ENCODE measurements at regions not wholly inside any gene's neighbourhood (a gene's known extent, or its start where the extent isn't known, plus 50 kb on each side); places are given as distances from the start of the nearest gene placed in this dataset.

DNA sequence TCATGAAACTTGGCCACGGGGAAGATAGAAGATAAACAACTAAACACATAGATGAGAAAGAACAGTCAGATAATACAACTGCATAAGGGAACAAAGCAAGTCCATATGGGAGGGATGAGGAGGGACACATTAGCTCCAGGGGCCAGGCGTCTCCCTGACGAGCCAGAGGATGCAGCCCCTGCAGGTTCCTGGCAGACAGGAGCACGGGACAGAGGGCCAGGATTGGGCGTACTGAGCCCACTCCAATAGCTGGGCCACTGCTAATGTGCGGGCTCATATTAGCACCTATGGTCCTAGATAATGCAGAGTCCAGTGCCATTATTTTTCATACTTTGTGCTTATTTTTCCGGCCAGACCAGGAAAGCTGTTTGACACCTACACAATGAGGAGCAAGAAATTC is 182.9 kb downstream of the ANKRD60 start:
- H3K36me3 Mint-ChIP-seq (ENCODE audit: low read depth), result no peaks in the 10 kb centered on the region
- peaks cover 4% of the 10 kb centered on the region for H3K4me1 Mint-ChIP-seq
- no peak overlapping the region for H3K4me3 Mint-ChIP-seq
- no peaks in the 10 kb centered on the region for H3K27me3 Mint-ChIP-seq (ENCODE audit: insufficient read depth)
- H3K27ac ChIP-seq (ENCODE audit: low read depth, low read length), result no peak overlapping the region
- no peaks in the 10 kb centered on the region for H3K9me3 Mint-ChIP-seq
- no peaks in the 10 kb centered on the region for H3K27me3 ChIP-seq (ENCODE audit: control insufficient read depth, insufficient read depth, low read length, poor library complexity, severe bottlenecking)
- DNase-seq, result no peak
- no peak overlapping the region for H3K9ac ChIP-seq (ENCODE audit: extremely low read depth, low read length, poor library complexity, severe bottlenecking)
- H3K27ac Mint-ChIP-seq, result no peak overlapping the region
- no peaks in the 10 kb centered on the region for H3K4me1 ChIP-seq (ENCODE audit: control insufficient read depth, insufficient read depth, low read length)
- TF ChIP-seq, protein P1, sequence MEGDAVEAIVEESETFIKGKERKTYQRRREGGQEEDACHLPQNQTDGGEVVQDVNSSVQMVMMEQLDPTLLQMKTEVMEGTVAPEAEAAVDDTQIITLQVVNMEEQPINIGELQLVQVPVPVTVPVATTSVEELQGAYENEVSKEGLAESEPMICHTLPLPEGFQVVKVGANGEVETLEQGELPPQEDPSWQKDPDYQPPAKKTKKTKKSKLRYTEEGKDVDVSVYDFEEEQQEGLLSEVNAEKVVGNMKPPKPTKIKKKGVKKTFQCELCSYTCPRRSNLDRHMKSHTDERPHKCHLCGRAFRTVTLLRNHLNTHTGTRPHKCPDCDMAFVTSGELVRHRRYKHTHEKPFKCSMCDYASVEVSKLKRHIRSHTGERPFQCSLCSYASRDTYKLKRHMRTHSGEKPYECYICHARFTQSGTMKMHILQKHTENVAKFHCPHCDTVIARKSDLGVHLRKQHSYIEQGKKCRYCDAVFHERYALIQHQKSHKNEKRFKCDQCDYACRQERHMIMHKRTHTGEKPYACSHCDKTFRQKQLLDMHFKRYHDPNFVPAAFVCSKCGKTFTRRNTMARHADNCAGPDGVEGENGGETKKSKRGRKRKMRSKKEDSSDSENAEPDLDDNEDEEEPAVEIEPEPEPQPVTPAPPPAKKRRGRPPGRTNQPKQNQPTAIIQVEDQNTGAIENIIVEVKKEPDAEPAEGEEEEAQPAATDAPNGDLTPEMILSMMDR (conservative IDR thresholded peaks at IDR 0.05), result no peak
- H3K36me3 ChIP-seq (ENCODE audit: control insufficient read depth, insufficient read depth, low read length), result no peaks in the 10 kb centered on the region
- no peak overlapping the region for H3K4me3 ChIP-seq (ENCODE audit: low read length)
- whole genome bisulfite sequencing, 2 experiments (ENCODE audit: insufficient coverage in 1 of 2, insufficient read length in 1 of 2), result 85 to 87% methylated on average over 6 to 7 of the region's 7 CpGs
- no peaks in the 10 kb centered on the region for H3K9me3 ChIP-seq (ENCODE audit: control insufficient read depth, low read length)

DNA sequence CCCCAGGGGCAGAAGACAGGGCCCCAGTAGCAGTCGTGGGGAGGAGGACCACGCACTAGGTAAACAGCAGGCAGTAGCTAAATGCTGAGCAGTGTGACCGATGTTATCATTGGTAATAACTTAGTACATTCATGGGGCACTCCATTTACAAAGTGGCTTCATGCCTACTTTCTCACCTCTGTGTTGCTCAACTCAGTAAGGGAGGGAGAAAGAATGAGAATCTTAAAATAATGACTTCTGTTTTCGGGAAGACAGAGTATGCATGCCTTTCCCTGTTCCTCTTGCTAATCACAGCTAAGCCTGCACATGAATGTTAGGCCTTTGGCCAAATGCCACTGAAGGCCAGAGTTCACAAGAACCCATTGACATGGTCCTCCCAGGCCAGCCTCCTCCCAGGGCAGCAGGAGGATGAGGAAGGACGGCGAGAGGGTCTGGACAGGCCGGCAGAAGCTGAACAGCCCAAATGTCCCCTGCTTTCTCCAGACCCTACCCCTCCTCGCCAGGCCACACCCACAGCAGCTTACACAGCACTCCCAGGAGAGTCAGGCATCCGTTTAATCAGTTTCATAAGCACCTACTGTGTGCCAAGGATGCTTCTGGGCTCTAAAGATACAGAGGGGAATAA is 183.4 kb downstream of the ANKRD60 start:
- Mint-ChIP-seq H3K36me3 (ENCODE audit: low read depth) (no peaks in the 10 kb centered on the region), H3K27ac (no peak overlapping the region), H3K9me3 (no peaks in the 10 kb centered on the region), H3K27me3 (ENCODE audit: insufficient read depth) (no peaks in the 10 kb centered on the region), H3K4me3 (no peak overlapping the region), H3K4me1 (peaks cover 4% of the 10 kb centered on the region)
- Histone ChIP-seq H3K4me3 (ENCODE audit: low read length) (no peak overlapping the region), H3K4me1 (ENCODE audit: control insufficient read depth, insufficient read depth, low read length) (no peaks in the 10 kb centered on the region), H3K27ac (ENCODE audit: low read depth, low read length) (no peak overlapping the region), H3K9ac (ENCODE audit: extremely low read depth, low read length, poor library complexity, severe bottlenecking) (no peak overlapping the region), H3K9me3 (ENCODE audit: control insufficient read depth, low read length) (no peaks in the 10 kb centered on the region), H3K27me3 (ENCODE audit: control insufficient read depth, insufficient read depth, low read length, poor library complexity, severe bottlenecking) (no peaks in the 10 kb centered on the region), H3K36me3 (ENCODE audit: control insufficient read depth, insufficient read depth, low read length) (no peaks in the 10 kb centered on the region)
- DNase-seq, result no peak
- WGBS, 2 experiments (ENCODE audit: insufficient coverage in 1 of 2, insufficient read length in 1 of 2), result 90 to 96% methylated on average over 3 to 9 of the region's 9 CpGs
- TF ChIP-seq, protein P1 (conservative IDR thresholded peaks at IDR 0.05), result no peak

DNA sequence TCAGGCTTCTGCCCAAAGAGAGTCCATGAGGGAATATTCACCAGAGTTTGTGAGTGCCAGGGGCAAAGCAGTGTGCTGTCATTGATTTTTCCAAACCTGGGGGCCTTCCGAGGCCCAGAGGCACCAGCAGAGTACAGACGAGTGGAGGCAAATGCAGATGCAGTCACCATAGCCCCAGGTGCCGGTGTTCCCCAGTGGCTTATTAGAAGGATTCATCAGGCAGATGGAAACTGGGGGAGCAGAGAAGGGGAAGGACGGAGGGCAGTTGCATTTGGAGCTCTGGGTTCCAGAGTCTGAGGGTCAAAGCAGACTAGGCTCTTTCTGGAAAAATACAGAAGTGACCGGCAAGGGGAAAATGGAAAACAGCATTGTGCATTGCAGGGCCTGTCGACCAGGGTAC is 184.2 kb downstream of the ANKRD60 start:
- TF ChIP-seq, protein P1 (conservative IDR thresholded peaks at IDR 0.05), result no peak
- no peak overlapping the region for H3K4me3 ChIP-seq (ENCODE audit: low read length)
- H3K9me3 ChIP-seq (ENCODE audit: control insufficient read depth, low read length), result no peaks in the 10 kb centered on the region
- Mint-ChIP-seq H3K36me3 (ENCODE audit: low read depth) (no peaks in the 10 kb centered on the region), H3K4me3 (no peak overlapping the region), H3K9me3 (no peaks in the 10 kb centered on the region), H3K27ac (no peak overlapping the region), H3K4me1 (peaks cover 4% of the 10 kb centered on the region), H3K27me3 (ENCODE audit: insufficient read depth) (no peaks in the 10 kb centered on the region)
- no peaks in the 10 kb centered on the region for H3K27me3 ChIP-seq (ENCODE audit: control insufficient read depth, insufficient read depth, low read length, poor library complexity, severe bottlenecking)
- no peaks in the 10 kb centered on the region for H3K36me3 ChIP-seq (ENCODE audit: control insufficient read depth, insufficient read depth, low read length)
- 88 to 93% methylated on average over 5 to 6 of the region's 6 CpGs for WGBS, 2 experiments (ENCODE audit: insufficient coverage in 1 of 2, insufficient read length in 1 of 2)
- no peak overlapping the region for H3K9ac ChIP-seq (ENCODE audit: extremely low read depth, low read length, poor library complexity, severe bottlenecking)
- H3K4me1 ChIP-seq (ENCODE audit: control insufficient read depth, insufficient read depth, low read length), result no peaks in the 10 kb centered on the region
- DNase-seq, result no peak
- no peak overlapping the region for H3K27ac ChIP-seq (ENCODE audit: low read depth, low read length)

All from endodermal cell (in vitro differentiated cells).